Stimulated activated CD8-positive, alpha-beta memory T cell treated with anti-CD3 and anti-CD28 coated beads, Interleukin-12 subunit alpha, Interleukin-12 subunit beta, amount 100 ng/mL, for 24 hours (primary cell): ENCODE measurements at regions not wholly inside any gene's neighbourhood (a gene's known extent, or its start where the extent isn't known, plus 50 kb on each side); places are given as distances from the start of the nearest gene placed in this dataset.

Experiments used
- DNase-seq: peaks from one replicate; pipeline ENCODE4 v3.0.0-alpha.2; 2020; ENCODE audit errors: extremely low read depth

DNA sequence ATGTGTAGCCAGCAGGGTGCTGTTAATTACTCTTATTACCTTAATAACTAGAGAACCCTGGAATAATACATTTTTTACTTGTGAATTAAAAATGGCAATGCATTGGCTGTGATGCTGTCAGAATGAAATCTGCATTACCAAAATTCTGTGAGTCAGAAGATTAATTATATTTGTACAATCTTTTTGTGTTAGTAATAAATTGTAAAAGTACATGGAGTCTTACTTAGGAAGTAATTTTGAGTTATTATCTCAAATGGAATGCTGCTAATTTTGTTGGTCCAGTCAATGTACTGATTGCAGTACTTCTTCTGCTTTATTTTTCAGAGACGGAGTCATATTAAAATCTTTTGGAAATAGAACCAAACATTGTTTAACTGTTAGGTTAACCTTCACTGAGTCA, 152.0 kb upstream of the SLC10A2 start:
- DNase-seq = no peak

- DNase-seq = no peak
Measured at GRCh38 chr13:103213152-103213551, 146.9 kb upstream of the SLC10A2 start.

DNA sequence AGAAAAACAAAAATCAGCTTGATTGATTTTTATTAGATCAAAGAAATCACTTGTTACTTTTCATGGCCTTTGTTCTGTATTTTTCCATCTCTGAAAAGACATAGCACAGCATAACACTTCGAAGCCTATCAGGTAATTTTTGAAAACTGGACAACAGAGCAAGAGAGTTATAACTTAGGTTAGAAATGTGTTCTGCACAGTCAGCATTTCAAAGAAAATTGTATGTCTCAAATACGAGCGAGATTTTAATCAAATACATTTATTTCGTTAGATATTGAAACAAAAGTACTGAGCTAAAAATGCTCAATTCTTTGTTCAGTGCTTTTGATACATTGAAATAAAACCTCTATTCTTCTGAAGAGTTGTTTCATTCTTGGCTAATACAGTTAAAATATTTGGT, 144.1 kb upstream of the SLC10A2 start:
- no peak for DNase-seq

DNA sequence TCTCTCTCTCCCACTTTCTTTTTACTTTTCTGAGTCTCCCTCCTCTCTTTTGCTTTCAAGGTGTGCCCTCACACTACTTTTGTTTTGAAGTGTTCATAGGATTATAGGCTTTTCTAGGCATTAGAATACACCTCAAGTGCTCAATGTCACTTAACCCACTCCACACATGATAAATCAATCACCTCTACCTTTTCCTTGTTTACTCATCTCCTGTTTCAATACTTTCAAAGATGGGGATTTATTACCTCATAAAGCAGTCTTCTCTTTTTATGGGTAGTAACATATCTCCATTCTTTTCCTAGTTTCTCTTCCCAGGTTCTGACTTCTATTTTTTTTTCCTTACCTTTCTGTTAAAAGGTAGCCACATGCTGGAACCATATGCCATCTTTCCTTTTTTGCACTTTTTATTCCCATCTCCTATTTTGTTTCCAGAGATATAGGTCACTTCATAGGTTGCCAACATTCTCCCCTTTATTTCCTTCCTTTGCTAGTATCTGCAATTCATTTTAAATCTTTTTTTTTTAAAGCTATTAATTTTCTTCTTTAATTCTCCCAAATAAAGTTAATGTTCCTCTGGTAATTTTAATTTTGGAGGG, 137.6 kb upstream of the SLC10A2 start:
- DNase-seq = no peak

DNA sequence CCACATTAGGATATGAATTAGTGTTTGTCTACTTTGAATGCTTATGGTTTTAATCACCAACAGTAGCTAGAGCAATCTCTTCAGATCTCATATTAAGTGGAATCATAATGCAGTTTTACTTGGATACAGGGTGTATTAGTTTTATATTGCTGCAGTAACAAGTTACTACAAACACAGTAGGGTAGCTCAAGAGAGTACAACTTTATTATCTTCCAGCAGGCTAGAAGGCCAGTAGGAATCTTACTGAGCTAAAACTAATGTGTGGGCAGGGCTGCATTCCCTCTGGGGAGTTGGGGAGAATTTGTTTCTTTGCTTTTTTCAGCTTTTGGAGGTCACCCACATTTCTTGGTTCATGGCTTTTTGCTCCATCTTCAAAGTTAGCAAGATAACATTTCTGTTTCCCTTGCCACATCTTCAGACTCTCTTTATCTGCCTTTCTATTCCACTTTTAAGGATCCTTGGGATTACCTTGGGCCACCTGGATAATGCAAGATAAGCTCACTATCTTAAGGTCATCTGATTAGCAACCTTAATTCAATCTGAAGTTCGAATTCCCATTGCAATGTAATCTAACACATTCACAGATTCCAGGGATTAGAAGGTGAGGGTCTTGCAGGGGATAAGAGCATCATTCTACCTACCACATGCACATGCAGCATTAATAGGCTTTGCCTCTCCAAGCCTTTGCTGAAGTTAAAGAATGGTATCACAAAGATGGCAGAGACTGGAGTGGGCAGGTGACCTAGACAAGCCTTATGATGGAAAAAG, 134.1 kb upstream of the SLC10A2 start:
- no peak for DNase-seq

DNA sequence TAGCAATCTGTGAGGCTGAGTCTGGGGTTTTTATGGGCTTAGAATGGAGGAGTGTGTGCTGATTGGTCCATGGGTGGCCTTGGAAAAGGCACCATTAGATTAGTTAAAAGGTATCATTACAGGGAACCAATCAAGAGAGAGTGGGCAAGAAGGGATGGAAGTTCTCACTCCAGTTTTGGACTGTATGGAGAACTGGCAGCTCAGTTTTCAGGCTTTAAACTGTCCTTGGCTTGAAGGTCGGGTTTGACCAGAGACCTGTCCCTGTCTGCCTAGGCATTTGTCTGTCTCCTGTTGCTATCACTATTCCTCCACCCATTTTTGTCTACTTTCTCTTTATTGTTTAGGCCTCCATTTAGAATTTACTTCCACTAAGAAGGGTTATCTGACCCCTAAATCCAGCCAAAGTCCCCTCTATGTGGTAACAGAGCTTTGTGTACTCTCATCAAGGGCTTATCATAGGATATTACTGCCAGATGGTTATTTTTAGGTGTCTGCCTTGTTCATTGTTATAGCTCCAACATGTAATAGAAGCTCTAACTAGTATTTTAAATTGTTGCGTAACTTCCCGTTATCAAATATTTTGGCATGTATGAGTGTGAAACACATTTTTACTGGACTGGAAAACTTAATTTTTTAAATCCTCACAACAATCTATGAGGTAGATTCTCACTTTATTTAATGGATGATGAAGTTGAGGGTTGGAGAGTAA, 133.3 kb upstream of the SLC10A2 start:
- DNase-seq = no peak

DNA sequence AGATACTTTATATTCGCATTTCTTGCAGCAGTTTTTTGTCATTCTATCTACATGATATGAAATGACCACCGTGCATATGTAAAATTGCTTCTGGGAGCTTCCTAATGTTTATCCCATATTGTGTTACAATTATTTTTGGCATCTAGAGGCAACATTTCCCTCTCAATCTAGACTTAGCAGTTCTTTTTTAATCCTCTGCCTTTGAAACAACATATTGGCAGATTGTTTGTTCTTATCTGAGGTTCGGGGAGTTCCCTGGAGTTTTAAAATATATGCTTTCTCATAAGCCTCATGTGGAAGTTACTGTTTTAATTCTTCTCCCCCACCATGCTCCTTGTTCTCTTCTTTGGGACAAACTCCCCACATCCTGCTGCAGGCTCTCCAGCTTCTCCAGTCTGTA, 130.1 kb upstream of the SLC10A2 start:
- DNase-seq = no peak

DNA sequence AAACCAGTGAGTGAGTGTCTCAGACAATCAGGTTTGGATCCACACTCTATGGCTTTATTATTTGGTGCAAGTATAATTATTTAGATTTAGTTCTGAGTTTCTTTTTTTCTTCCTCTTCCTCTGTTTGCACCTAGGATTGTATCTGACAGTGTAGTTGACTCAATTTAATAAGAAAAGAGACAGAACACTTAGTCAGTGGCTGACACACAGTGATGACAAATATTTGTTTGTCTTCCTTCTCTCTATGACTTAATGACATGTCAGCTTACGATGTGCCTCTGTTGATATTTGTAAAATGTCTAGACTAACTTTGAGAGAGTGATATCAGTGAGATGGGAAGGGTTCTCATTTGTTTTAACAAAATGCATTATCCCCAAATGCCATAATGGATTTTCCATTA, 129.5 kb upstream of the SLC10A2 start:
- DNase-seq = no peak

DNA sequence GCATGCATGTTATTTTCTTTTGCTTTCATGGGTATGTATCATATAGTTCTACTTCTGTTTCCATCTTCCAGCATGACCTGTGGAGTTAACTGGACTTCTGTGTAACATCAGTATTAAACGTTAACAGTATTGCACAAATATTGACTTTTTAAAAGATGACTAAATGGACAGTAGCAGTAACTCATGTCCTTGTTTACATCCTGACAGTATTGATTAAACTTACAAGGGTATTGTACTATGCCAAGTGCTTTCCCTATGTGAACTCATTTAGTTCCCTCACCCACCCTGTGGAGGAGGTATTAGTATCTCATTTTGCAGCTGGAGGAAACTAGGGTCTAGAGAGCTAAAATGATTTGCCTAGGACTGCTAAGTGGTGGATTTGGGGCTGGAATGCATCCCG, 128.7 kb upstream of the SLC10A2 start:
- DNase-seq = no peak

GRCh38 chr13:103192511-103193135, 126.4 kb upstream of the SLC10A2 start:
- no peak for DNase-seq

DNA sequence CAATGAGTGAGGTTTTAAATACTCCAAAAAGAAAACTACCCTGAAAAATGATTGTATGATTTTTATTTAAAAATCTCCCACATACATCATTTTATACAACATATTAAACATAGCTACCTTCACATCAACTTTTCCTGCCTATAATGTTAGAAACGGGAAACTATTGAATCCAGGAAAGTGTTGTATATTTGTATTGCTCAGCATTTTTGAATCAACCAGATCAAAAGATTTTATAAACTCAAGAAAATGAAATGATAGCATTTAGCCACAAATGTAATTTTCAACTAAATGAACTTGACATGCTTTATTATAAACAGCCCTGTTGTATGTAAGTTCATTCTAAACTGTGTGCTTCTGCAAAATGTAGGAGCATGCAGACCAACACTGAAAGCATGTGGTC, 124.6 kb upstream of the SLC10A2 start:
- DNase-seq = no peak

DNA sequence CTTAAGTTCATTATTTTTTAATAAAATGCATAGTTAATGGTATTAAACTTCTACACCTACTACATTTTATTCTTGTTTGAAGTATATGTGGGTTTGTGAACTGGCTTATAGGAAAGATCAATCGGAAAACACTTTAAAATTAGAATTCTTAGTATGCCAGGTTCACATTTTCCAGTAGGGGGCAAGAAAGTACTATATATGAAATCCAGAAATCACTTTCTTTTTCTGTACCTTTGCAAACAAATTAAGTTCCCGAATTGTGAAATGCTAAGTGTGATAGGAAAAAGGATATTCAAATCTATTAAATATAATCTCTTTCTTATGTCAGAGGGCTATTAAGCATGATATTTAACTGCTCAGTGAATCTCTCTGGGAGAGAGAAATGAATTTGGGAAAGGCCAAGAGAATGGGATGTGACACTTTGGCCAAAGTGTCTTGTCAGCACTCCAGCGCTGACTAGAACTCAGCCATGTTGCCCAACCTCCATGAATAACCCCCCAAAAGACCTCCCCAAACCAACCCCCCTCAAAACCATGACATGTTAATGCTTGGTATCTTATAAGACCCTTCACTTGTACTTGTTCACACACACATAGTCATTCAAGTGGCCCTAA, 122.6 kb upstream of the SLC10A2 start:
- no peak for DNase-seq

DNA sequence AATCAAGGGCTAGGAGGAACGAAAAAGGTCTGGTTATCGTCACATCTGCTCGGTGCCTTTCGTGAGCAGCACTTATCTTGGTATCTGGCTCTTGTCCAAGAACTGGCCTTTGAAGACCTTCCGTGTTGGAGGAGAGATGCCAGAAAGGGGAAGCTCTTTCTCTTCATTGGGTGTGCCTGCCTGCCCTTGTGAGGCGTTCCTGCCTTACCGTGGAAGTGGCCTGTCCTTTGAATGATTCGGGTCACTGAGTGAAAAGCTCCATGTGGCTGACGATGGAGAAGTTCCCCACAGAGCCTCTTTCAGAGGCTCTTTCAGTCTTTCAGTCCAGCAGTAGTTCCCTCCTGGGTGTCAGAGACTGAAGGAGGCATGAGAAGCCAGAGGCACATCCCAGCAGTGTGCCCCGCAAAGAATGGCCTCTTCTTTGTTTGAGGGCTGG, 121.5 kb upstream of the SLC10A2 start:
- DNase-seq = no peak

DNA sequence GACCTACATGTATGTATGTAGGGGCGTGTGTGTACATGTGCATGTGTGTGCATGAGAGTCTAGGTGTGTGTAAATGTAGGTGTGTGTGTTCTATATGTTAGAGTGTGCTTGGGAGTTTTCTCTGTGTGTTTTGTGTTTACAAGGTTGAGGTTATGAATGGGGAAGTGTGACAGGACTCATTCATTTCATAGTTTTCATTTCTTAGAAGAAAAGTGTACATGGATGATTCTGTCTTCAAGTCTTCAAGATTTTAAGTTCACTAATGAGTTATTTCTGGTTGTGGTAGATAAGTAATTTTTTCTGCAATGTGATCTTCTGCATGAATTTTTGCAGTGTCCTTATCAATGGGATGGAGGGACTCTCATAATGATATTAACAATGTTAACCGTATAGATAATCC, 118.2 kb upstream of the SLC10A2 start:
- DNase-seq = no peak

DNA sequence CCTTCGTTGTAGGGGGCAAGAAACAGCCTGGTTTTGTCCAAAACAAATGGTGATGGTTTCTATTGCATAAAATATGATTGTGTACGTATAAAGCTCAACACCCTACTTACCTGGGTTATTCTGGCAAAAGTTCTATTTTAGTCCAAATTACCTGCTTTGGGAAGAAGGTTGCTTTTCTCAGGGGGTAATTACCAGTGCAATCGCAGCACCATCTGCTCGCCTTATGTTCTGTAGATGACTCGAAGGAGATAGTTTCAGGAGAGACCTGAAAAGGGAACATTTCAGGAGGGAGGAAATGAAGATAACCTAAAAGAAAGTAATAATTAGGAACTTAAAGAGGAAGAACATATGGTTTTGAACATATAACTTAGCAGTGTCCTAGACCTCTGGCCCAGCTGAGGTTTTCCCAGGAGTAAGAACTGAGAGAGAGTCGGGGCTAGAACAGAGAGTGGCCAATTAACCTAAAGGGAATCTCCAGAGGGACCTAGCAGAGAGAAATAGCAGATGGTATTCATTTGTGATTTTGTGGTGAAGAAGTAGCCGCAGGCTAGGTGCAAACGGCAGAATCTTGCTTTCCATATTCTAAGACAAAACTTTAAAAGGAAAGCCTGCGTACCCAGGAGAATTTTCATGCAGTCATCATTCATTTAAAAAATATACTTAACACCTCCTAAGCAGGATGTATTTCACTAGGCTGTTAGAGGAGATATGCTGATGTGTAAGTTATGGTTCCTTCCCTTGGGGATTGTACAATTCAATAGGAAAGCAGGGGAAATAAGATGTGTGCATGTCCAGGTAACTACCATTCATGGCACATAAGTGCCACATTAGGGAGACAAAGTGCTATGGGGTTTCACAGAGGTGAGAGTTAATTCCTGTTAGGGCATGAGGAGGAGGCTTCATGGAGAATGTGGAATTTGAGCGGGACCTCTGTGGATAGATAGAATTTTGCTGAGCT, 113.0 kb upstream of the SLC10A2 start:
- DNase-seq = no peak

DNA sequence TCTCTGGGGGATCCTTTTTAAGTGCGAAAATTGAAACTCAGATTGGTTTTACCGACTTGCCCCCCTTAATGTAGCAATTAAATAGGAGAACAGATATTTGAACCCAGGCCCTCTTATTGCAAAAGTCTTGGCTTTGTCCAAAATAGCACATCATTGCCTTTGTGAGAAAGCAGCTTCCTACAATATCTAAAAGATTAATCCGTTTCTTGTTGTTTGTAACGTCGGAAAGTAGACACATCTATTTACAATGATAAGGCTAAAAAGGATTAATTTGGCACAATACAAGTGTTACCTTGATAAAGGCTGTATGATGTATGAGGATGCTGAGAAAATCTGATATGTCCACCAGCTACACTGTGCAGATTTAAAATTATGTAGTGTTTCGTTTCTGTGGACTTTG, 108.7 kb upstream of the SLC10A2 start:
- DNase-seq = no peak

DNA sequence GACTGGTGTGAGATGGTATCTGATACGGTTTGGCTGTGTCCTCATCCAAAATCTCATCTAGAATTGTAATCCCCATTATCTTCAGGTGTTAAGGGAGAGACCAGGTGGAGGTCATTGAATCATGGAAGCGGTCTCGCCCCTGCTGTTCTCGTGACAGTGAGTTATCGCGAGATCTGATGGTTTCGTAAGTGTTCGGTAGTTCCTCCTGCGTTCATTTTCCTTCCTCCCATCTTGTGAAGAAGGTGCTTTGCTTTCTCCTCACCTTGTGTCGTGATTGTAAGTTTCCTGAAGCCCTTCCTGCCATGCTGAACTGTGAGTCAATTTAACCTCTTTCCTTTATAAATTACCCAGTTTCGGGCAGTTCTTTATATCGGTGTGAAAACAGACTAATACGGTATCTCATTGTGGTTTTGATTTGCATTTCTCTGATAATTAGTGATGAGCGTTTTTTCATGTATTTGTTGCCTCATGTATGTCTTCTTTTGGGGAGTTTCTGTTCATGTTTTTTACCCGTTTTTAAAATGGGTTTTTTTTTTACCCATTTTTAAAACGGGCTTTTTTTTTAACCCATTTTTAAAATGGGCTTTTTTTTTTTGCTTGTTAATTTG, 102.8 kb upstream of the SLC10A2 start:
- no peak for DNase-seq

GRCh38 chr13:103164251-103164650, 98.0 kb upstream of the SLC10A2 start:
- no peak for DNase-seq

DNA sequence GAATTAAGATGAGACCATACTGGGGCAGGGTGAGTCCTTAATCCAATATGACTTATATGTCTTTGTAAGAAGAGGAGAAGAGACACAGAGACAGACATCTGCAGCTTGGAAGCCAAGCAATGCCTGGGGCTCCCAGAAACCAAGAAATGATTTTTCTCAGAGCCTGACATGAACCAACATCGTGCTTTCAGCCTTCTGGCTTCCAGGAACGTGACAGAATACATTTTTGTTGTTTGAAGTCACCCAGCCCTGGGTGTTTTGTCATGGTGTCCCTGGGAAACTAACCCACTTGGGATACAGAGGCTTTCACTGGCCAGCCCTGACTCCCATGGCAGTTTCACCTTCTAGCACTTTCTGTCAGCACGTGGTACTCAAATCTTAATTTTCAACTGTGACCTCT, 95.3 kb upstream of the SLC10A2 start:
- no peak for DNase-seq

DNA sequence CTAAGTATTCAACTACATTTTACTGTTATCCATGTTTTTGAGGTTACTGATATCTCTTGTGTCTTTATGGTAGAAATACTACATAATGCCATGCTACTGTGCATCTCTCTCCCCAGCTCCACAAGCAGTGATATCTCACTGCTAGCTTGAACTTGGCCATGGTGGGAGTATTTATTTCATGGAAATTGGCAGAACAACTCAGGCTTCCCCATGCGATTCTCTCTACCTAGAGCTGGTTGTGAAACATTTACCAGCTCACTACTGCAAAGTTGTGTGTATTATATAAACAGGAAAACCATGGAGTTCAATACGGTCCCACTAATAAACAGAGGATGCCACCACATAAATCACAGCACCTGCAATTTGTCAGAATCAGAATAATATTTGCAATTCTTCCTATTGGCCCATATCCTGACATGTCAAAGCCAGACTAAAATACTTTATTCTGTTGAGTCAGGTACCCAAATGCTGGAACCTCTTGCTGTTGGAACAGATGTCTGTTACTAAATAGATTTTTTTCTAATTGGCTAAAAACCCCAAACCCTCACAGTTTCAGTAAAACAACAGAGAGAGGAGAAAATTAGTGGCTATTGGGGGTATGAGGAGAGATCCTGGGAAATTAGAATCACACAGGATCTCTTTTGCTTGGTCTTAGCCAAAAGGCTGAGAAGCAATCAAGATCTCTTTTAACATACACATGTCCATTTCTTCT, 91.4 kb upstream of the SLC10A2 start:
- DNase-seq = no peak
